ENCODE measurements at regions not wholly inside any gene's neighbourhood (a gene's known extent, or its start where the extent isn't known, plus 50 kb on each side); places are given as distances from the start of the nearest gene placed in this dataset.
"Not testable (repeated sequence)": the region's sequence is repeated elsewhere in the genome, so short reads cannot be mapped to it uniquely, and the experiment has no call there.

DNA sequence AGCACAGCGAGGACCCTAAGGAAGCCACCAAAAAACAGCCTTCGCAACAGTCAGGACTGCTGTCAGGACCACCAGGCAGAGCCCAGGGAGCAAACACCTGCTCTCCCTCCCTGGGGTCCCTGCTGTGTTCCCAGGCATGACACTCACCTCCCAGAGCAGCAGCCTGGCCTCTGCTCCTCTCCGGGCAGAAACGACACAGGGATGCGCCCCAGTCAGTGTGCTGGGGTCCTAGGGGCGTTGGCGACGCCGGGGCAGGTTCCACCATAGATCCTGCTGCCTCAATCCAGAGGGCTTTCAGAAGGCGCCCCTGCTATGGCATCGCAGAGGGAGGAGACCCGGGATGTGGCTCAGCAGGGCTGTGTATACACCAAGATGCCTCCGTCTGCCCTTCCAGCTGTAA, 169.7 kb upstream of the FOXD4L5 start:
- ATAC-seq; in situ Hi-C loops (cut with MboI); H3K4me2 ChIP-seq (ENCODE audit: control insufficient read depth, insufficient read depth); H2AFZ ChIP-seq (ENCODE audit: control insufficient read depth, low read depth, low read length); FAIRE-seq; H3K4me1 ChIP-seq (ENCODE audit: control insufficient read depth, insufficient read depth, low read length); intact Hi-C loops (cut with micrococcal nuclease; ENCODE audit: unreplicated experiment); H3K4me3 ChIP-seq; H4K20me1 ChIP-seq (ENCODE audit: control insufficient read depth, insufficient read depth); H3K9me3 ChIP-seq (replicated peaks; ENCODE audit: control insufficient read depth, insufficient read depth, low read length); BruUV-seq (replicated peaks); RAD21 ChIA-PET (ENCODE audit: unreplicated experiment); POLR2A ChIA-PET; H3K27ac ChIP-seq (ENCODE audit: control insufficient read depth, insufficient read depth); H3K9ac ChIP-seq (ENCODE audit: control insufficient read depth, insufficient read depth, low read length); H3K79me2 ChIP-seq (ENCODE audit: control insufficient read depth, insufficient read depth, low read length); H3K36me3 ChIP-seq (ENCODE audit: control insufficient read depth in 2 of 2, insufficient read depth in 2 of 2, low read length in 1 of 2); H3K27me3 ChIP-seq (replicated peaks in 1 of 2; ENCODE audit: control insufficient read depth in 2 of 2, insufficient read depth in 2 of 2, low read length in 1 of 2); SMC1A ChIA-PET (ENCODE audit: uncharacterized antibody, unreplicated experiment); CTCF ChIA-PET; DNase-seq (ENCODE audit: low read depth, low spot score): not testable (repeated sequence)
- WGBS (ENCODE audit: insufficient coverage, insufficient replicate concordance, low lambda C conversion rate, missing lambda C conversion rate) = 28% methylated on average over 13 of the region's 13 CpGs

DNA sequence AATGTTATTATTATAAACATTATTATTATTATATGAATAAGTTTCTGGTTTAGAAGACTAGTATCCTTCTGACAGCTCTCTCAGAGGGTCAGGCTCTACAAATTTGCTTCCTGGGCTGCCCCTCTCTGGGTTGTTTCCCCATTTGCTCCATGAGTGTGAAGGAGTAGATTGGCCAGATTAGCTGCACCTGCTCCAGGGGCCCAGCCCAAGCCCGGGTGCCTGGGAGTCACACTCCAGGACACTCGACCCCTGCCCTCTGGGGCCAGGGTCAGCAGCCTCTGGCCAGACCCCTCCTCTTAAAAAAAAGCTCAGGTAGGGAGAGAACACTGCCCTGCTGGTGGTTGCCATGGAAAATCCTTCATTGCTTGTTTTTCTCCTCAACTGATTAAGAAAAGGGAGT, 169.0 kb upstream of the FOXD4L5 start:
- ATAC-seq; intact Hi-C loops (cut with micrococcal nuclease; ENCODE audit: unreplicated experiment); SMC1A ChIA-PET (ENCODE audit: uncharacterized antibody, unreplicated experiment); RAD21 ChIA-PET (ENCODE audit: unreplicated experiment); H2AFZ ChIP-seq (ENCODE audit: control insufficient read depth, low read depth, low read length); H3K4me3 ChIP-seq; H3K27ac ChIP-seq (ENCODE audit: control insufficient read depth, insufficient read depth); H3K4me2 ChIP-seq (ENCODE audit: control insufficient read depth, insufficient read depth); H3K4me1 ChIP-seq (ENCODE audit: control insufficient read depth, insufficient read depth, low read length); H4K20me1 ChIP-seq (ENCODE audit: control insufficient read depth, insufficient read depth); H3K27me3 ChIP-seq (replicated peaks in 1 of 2; ENCODE audit: control insufficient read depth in 2 of 2, insufficient read depth in 2 of 2, low read length in 1 of 2); POLR2A ChIA-PET; FAIRE-seq; in situ Hi-C loops (cut with MboI); H3K9me3 ChIP-seq (replicated peaks; ENCODE audit: control insufficient read depth, insufficient read depth, low read length); BruUV-seq (replicated peaks); CTCF ChIA-PET; DNase-seq (ENCODE audit: low read depth, low spot score); H3K79me2 ChIP-seq (ENCODE audit: control insufficient read depth, insufficient read depth, low read length); H3K9ac ChIP-seq (ENCODE audit: control insufficient read depth, insufficient read depth, low read length); H3K36me3 ChIP-seq (ENCODE audit: control insufficient read depth in 2 of 2, insufficient read depth in 2 of 2, low read length in 1 of 2): not testable (repeated sequence)
- WGBS (ENCODE audit: insufficient coverage, insufficient replicate concordance, low lambda C conversion rate, missing lambda C conversion rate) = 10% methylated on average over 2 of the region's 2 CpGs

DNA sequence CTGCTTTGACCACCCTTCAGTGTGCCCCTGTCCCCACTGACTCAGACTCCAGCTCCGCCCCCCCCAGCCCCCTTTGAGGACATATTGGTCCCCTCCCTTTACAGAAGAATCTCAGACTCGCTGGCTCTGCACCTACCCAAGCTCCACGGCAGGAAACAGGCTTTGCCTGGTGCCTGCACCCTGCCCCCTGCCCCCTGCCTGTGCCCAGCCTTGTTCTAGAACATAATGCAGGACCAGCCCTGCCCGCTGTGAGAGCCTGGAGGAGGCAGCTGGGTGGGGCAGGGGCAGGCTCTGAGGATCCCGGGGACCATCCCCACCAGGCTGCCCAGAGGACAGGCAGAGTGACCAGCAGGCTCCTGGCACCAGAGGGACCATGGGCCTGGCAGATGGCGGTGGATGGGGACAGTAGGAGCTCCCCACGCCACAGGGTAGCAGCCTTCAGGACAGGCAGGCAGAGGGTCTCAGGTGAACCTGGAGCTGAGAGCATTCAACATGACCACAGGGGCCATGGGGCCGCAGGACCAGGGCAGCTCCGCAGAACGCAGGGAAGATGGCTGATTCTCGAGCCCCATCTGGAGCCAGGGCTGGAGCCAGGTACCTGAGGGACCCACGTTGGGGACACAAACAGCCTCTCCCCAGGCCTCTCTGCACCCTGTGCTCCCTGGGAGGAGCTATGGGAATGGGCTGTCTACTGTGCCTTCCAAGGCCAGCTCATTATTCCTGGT, 165.0 kb upstream of the FOXD4L5 start:
- POLR2A ChIA-PET; BruUV-seq (replicated peaks): not testable (repeated sequence)
- WGBS (ENCODE audit: insufficient coverage, insufficient replicate concordance, low lambda C conversion rate, missing lambda C conversion rate) = 0% methylated on average over 5 of the region's 12 CpGs

More for the DNA sequence above, 165.0 kb upstream of the FOXD4L5 start:
- H2AFZ ChIP-seq (ENCODE audit: control insufficient read depth, low read depth, low read length); H3K36me3 ChIP-seq (ENCODE audit: control insufficient read depth in 2 of 2, insufficient read depth in 2 of 2, low read length in 1 of 2); H4K20me1 ChIP-seq (ENCODE audit: control insufficient read depth, insufficient read depth); ATAC-seq; CTCF ChIA-PET; H3K4me3 ChIP-seq; H3K79me2 ChIP-seq (ENCODE audit: control insufficient read depth, insufficient read depth, low read length); H3K9me3 ChIP-seq (replicated peaks; ENCODE audit: control insufficient read depth, insufficient read depth, low read length); H3K27ac ChIP-seq (ENCODE audit: control insufficient read depth, insufficient read depth); DNase-seq (ENCODE audit: low read depth, low spot score); SMC1A ChIA-PET (ENCODE audit: uncharacterized antibody, unreplicated experiment); RAD21 ChIA-PET (ENCODE audit: unreplicated experiment); H3K4me2 ChIP-seq (ENCODE audit: control insufficient read depth, insufficient read depth); H3K27me3 ChIP-seq (replicated peaks in 1 of 2; ENCODE audit: control insufficient read depth in 2 of 2, insufficient read depth in 2 of 2, low read length in 1 of 2); in situ Hi-C loops (cut with MboI); H3K9ac ChIP-seq (ENCODE audit: control insufficient read depth, insufficient read depth, low read length); FAIRE-seq; intact Hi-C loops (cut with micrococcal nuclease; ENCODE audit: unreplicated experiment); H3K4me1 ChIP-seq (ENCODE audit: control insufficient read depth, insufficient read depth, low read length): not testable (repeated sequence)

Data from GM12878 (cell line).